ENCODE measurements at regions not wholly inside any gene's neighbourhood (a gene's known extent, or its start where the extent isn't known, plus 50 kb on each side); places are given as distances from the start of the nearest gene placed in this dataset.

DNA sequence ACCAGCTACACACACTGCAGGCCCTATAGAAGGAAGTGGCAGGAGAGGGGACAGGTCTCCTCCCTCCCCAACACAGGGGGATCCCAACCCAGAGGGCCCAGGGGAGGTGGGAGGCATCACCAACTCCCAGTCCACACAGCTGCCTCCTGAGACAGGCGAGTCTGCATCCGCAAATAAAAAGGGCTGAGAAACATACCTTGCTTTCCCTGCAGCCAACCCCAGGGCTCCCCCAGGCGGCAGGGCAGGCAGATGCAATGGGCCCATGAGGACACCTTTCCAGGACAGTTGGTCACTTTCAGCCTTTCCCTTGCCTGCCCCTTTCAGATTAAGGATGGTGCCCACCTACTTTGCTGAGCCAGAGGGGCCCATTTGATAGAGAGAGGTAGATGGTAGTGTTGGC lies 180.0 kb downstream of the BRD1 start:
- H3K9me3 ChIP-seq = peaks cover 0 to 8% (median 0%) of the 10 kb centered on the region in 12 donors
- TF ChIP-seq, protein P1, sequence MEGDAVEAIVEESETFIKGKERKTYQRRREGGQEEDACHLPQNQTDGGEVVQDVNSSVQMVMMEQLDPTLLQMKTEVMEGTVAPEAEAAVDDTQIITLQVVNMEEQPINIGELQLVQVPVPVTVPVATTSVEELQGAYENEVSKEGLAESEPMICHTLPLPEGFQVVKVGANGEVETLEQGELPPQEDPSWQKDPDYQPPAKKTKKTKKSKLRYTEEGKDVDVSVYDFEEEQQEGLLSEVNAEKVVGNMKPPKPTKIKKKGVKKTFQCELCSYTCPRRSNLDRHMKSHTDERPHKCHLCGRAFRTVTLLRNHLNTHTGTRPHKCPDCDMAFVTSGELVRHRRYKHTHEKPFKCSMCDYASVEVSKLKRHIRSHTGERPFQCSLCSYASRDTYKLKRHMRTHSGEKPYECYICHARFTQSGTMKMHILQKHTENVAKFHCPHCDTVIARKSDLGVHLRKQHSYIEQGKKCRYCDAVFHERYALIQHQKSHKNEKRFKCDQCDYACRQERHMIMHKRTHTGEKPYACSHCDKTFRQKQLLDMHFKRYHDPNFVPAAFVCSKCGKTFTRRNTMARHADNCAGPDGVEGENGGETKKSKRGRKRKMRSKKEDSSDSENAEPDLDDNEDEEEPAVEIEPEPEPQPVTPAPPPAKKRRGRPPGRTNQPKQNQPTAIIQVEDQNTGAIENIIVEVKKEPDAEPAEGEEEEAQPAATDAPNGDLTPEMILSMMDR (IDR thresholded peaks at IDR 0.05) = no peak
- no peak for TF ChIP-seq POLR2A (IDR thresholded peaks at IDR 0.05)
- H3K4me1 ChIP-seq = peaks cover 0 to 8% (median 0%) of the 10 kb centered on the region in 12 donors
- intact Hi-C loops (cut with DNase I) = no loop called here
- no peak overlapping the region for H3K4me3 ChIP-seq
- H3K27ac ChIP-seq = no peak overlapping the region
- 67 to 82% (median 80%) methylated on average over 3 of the region's 3 CpGs for WGBS, 4 donors
- peaks cover 0 to 15% (median 0%) of the 10 kb centered on the region in 9 donors for H3K27me3 ChIP-seq
- peaks cover 0 to 4% (median 0%) of the 10 kb centered on the region in 9 donors for H3K36me3 ChIP-seq
- no peak for DNase-seq
- ATAC-seq = no peak

DNA sequence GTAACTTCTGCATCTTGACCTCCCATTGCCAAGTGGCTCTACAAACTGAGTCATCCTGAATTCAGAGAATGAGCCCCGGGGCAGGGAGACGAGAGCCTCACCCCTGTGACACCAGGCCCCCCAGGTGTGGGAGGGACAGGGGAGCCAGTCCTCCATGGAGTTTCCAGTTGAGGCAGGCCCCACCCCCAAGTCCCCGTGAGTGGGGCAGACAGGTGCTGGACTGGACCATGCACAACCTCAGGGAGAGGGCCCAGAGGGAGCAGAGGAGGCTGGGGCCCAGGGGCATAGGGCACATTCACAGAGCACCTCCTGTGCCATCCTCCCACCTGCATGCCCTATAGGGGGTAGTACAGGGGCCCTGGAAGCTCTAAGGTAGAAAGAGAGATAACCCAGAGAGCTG lies 180.8 kb downstream of the BRD1 start:
- 76 to 87% (median 79%) methylated on average over 3 of the region's 3 CpGs for WGBS, 4 donors
- no peak for ATAC-seq
- intact Hi-C loops (cut with DNase I) = no loop called here
- Histone ChIP-seq H3K9me3 (peaks cover 0 to 8% (median 0%) of the 10 kb centered on the region in 12 donors), H3K4me1 (peaks cover 0 to 8% (median 0%) of the 10 kb centered on the region in 12 donors), H3K27ac (no peak overlapping the region), H3K36me3 (peaks cover 0 to 4% (median 0%) of the 10 kb centered on the region in 9 donors), H3K4me3 (no peak overlapping the region), H3K27me3 (peaks cover 0 to 15% (median 0%) of the 10 kb centered on the region in 9 donors)
- TF ChIP-seq, protein P1 (IDR thresholded peaks at IDR 0.05) = no peak
- TF ChIP-seq POLR2A (IDR thresholded peaks at IDR 0.05) = no peak
- DNase-seq = no peak

DNA sequence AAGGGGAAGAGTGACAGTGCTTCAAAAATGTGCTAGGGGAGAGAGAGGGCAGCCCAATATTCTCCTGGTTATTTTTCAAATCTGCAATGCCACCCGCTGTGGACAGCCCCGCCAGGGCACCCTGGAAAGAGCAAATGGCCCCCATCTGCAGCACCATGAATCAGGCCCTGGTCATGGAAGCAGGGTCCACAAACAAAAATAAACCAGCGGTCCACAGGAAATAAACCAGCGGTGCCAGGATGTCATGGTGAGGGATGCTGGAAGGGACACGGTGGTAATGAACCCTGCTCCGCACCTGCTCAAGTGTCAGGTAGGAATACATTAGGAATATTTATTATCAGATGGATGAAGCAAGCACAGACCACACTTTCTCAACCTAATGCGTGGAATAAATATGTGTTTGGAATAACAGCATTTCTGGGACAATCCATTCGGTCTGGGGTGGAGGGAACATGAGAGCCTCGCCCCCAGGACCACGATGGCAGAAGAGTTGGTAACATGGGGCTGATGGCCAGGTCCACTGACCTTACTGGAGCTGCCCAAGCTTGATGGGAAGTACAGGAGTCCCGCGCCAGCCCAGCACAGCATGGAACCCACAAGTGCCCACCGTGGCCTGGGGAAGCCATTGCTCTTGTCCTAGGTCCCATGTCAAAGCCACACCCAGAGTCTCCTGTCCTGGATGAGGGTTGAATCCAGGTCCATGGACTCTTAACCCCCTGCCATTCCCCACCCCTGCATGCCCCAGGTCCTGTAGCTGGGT lies 181.7 kb downstream of the BRD1 start:
- 89 to 91% (median 90%) methylated on average over 13 of the region's 13 CpGs for WGBS, 4 donors
- DNase-seq = no peak
- H3K36me3 ChIP-seq = peaks cover 0 to 4% (median 0%) of the 10 kb centered on the region in 9 donors
- H3K9me3 ChIP-seq = peaks cover 0 to 2% (median 0%) of the 10 kb centered on the region in 12 donors
- no peak for ATAC-seq
- no peak overlapping the region for H3K27ac ChIP-seq
- TF ChIP-seq, protein P1 (IDR thresholded peaks at IDR 0.05) = no peak
- no peak for TF ChIP-seq POLR2A (IDR thresholded peaks at IDR 0.05)
- intact Hi-C loops (cut with DNase I) = no loop called here
- peaks cover 0 to 8% (median 0%) of the 10 kb centered on the region in 12 donors for H3K4me1 ChIP-seq
- no peak overlapping the region for H3K4me3 ChIP-seq
- H3K27me3 ChIP-seq = peaks cover 0 to 15% (median 0%) of the 10 kb centered on the region in 9 donors

DNA sequence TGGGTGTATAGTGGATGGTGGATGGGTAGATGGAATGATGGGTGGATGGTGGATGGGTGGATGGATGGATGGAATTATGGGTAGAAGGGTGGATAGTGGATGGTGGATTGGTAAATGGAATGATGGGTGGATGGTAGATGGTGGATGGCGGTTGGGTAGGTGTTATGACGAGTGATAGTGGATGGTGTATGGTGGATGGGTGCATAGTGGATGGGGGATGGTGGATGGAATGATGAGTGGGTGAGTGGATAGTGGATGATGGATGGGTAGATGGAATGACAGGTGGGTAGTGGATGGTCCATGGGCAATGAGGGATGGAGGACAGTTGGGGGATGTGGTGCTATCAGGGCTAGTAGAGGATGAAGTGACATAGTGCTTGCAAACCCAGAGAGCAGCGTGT lies 182.4 kb downstream of the BRD1 start:
- DNase-seq (no peak), ATAC-seq (no peak)
- H3K4me3 ChIP-seq = no peak overlapping the region
- intact Hi-C loops (cut with DNase I) = no loop called here
- peaks cover 0 to 8% (median 0%) of the 10 kb centered on the region in 12 donors for H3K4me1 ChIP-seq
- H3K27me3 ChIP-seq = peaks cover 0 to 15% (median 0%) of the 10 kb centered on the region in 9 donors
- no peak for TF ChIP-seq POLR2A (IDR thresholded peaks at IDR 0.05)
- TF ChIP-seq, protein P1 (IDR thresholded peaks at IDR 0.05) = no peak
- no peaks in the 10 kb centered on the region for H3K9me3 ChIP-seq
- WGBS, 4 donors = 90 to 95% (median 93%) methylated on average over 3 of the region's 3 CpGs
- H3K36me3 ChIP-seq = peaks cover 0 to 4% (median 0%) of the 10 kb centered on the region in 9 donors
- H3K27ac ChIP-seq = no peak overlapping the region

All from heart left ventricle (tissue), 16 donors.